HG03565 (cell line): ENCODE measurements at regions not wholly inside any gene's neighbourhood (a gene's known extent, or its start where the extent isn't known, plus 50 kb on each side); places are given as distances from the start of the nearest gene placed in this dataset.
"Not testable (repeated sequence)": the region's sequence is repeated elsewhere in the genome, so short reads cannot be mapped to it uniquely, and the experiment has no call there.

Source experiments
- ATAC-seq: cut with Tn5 transposase; IDR thresholded peaks from one replicate; pipeline ENCODE4 v1.9.1; 2021; ENCODE audit warnings: mild to moderate bottlenecking, moderate library complexity; ENCODE audit not compliant: unreplicated experiment

DNA sequence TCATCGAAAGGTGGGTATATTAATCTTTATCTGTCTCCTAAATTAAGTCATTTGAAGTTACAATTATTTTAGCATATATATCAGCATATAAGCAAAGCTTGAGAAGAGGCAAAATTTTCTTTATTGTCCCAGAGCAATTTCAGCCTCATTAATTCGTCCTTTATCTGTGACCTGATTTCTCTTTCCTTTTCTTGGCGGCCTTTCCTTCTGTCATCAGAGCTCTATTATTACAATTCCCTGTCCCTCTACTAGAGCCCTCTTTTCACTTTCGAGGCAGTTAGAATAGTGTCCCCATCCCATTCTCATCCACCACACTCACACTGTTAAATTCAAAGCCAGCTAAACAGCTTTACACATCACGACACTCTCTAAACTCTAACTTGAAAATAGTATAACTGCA is 1293.2 kb upstream of the FAM98A start:
- ATAC-seq = no peak

DNA sequence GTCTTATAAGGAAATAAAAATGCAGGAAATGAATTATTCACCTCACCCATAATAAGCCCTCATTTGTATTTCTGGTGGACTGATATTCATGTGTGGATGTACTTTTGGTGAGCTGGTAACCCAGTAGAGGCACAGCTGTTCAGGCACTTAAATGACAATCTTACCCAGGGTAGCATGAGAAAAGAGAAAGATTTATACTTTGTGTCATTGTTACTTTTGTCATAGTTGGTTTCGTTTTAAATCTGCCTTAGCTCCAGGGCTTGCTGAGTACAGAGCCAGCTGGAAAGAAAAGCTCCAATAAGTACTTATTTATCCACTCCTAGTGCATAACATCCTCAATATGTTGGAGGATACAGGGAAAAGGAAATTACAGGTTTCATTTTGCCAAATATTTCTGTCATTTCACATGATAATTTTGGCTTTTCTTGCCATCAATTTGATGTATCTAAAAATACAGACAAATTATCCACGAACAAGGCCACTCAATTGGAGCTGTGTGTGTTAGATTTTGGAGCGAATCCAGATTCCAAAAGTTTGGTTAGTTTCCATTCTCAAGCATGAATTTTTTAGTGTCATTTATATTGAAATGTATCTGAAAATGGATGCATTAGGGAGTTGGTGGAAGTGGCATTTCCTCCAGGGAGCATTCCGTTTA is 1276.1 kb upstream of the FAM98A start:
- ATAC-seq = no peak

DNA sequence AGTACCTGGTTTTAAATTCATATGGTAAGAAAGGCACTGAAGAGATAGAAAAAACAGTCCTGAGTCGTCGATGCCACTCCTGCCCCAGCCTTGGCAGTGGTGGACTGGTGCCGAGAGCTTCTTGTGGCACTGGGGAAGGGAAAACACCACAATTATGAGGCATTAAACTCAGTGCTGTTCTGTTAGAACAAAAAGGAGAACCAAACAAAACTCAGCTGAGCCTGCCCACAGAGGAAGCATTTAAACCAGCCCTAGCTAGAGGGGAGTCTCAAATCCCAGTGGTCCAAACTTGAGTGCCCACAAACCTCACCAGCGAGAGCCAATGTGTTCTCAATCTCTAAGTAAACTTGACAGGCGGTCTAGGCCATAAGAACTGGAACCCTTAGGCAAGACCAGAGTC is 1254.5 kb upstream of the FAM98A start:
- no peak for ATAC-seq

DNA sequence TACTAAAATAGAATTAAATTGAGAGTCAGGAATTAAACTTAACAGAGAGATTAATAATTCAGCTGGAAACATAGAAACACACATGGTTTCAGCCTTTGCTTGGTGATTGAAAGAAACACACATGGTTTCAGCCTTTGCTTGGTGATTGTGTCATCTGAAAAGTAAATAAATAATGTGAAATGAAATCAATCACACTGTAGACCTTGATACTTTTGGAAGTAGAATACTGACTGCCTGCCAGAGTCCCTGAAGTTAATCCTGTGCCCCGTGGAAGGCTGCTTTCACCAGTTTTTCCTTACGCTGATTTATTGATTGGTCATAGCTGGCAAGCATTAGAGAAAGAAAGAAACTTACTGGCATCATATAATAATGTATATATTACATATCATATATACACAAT is 1252.7 kb upstream of the FAM98A start:
- ATAC-seq = no peak

DNA sequence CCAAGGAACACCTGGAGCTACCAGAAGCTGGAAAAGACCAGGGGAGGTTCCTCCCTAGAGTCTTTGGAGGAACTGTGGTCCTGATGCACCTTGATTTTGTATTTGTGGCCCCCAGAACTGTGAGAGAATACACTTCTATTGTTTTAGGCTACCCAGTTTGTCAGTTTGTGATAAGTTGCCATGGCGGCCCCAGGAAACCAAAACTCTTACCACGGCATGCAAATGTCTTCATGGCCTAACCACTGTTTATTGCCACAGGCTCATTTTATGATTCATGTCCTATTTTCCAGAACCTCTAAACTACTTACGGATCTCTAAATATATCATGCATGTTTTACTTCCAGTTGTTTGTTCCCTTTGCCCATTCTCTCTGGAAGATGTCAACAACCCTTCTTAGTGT is 1250.7 kb upstream of the FAM98A start:
- ATAC-seq = no peak

DNA sequence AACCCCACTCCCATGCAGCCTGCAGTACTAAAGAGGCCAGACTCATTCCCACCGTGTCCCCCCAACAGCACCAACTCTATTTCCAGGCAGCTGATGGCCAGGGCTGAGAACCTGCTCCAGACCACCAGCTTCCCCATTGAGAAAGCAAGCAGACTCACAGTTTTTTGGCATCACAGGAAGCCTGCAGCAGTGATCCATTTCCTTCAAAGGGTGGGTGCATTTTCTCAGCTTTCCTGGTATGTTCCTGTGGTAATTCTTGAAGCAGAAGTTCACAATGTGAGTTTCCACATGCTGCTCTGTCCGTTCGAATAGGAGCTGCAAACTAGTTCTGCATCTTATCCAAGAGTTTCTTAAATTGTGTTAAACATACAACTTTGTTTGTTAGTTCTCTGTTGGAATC is 1249.6 kb upstream of the FAM98A start:
- no peak for ATAC-seq

DNA sequence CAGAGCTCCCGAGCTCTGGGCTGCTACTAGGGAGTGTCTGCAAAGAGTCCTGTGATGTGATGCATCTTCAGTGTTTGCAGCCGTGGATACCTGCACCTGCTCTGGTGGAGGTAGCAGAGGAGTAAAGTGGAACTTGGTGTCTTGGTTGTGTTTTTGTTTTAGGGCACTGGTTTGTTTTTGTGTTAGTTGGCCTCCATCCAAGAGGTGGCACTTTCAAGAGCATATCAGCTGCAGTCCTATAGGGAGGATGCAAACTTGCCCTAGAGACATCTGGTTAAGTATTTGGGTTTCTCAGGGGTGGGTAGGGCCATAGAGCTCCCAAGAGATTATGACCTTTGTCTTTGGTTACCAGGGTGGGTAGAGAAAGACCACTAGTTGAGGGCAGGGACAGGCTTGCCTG is 1249.0 kb upstream of the FAM98A start:
- no peak for ATAC-seq

DNA sequence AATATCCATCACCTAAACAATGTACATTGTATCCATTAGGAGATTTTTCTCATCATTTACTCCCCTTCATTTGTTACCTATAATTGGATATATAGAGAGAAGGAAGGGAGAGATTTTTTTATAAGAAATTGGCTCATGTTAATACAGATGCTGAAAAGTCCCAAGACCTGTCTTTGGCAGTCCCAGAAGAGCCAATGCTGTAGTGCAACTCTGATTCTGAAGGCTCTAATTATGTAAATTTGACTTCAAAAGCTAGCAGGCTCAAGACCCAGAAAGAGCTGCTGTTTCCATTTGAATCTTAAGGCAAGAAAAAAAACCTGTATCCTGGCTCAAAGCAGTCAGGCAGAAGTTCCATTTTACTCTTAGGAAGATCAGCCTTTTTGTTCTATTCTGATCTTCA is 1245.5 kb upstream of the FAM98A start:
- no peak for ATAC-seq

DNA sequence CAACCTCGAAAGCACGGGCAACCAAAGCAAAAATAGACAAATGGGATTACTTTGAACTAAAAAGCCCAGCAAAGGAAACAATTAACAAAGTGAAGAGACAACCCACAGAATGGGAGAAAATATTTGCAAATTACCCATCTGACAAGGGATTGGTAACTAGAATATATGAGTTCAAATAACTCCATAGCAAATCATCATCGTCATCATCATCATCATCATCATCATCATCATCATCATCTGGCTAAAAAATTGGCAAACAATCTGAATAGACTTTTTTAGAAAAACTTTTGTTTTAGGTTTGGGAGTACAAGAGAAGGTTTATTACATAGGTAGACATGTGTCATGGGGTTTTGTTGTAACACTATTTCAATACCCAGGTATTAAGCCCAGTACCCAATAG is 1239.3 kb upstream of the FAM98A start:
- no peak for ATAC-seq

DNA sequence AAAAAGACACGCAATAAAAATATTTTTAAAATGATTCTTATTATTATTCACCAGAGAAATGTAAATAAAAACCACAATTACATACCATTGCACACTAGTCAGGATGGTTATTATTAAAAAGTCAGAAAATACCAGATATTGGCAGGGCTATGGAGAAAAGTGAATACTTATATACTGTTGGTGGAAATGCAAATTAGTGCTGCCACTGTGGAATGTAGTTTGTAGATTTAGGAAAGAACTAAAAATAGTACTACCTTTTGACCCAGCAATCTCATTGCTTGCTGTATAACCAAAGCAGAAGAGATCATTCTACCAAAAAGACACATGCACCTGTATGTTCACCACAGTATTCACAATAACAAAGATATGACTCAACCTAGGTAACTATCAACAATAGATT is 1237.3 kb upstream of the FAM98A start:
- no peak for ATAC-seq

DNA sequence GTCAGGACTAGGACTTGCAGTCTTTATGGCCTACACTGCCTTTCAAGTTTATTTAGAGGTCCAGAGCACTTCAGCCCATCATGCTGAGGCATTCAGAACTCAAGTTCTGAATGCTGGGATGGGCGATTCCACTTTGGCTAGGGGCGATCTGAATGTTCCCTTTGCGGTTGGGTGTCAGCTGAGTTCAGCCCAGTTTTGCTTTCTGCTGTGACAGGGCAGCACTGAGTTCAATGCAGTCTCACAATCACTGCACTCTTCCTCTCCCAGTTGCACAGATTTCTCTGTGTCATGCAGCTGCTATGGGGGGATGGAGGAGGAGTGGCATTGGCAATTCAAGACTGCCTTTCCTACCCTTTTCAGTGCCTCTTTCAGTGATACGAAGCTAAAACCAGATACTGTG is 1232.0 kb upstream of the FAM98A start:
- ATAC-seq = no peak

DNA sequence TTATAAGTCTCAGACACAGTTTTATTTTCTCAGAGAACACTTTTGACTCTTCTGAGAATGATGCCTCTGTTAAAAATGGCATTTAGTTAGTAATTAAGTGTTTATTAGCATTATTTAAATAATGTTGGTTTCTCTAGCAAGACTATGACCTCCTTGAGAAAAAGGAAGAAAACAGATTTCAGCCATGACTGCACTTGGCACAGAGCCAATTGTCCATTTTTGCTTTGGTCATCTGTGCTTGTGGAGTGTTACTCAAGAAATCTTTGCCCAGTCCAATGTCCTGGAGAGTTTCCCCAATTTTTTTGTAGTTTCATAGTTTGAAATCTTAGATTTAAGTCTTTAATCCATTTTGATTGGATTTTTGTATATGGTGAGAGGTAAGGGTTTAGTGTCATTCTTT is 1229.4 kb upstream of the FAM98A start:
- ATAC-seq = no peak

DNA sequence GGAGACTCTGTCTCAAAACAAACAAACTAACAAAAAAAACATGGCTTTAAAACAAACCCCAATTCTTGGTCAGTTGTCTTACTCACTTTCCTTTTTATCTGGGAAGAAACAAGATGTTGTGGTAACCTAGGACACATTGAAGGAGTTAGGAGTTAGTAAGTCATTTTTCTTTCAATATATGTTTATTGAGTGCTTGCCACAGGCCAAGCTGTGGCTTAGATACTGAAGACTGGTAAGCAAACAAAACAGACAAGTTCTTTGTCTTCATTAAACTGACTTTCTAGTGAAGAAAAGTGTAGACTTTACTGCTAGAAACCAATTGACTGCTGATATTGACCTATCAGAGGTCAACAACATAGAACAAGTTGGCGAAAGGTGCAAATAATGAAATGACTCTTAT is 1228.3 kb upstream of the FAM98A start:
- ATAC-seq = no peak

DNA sequence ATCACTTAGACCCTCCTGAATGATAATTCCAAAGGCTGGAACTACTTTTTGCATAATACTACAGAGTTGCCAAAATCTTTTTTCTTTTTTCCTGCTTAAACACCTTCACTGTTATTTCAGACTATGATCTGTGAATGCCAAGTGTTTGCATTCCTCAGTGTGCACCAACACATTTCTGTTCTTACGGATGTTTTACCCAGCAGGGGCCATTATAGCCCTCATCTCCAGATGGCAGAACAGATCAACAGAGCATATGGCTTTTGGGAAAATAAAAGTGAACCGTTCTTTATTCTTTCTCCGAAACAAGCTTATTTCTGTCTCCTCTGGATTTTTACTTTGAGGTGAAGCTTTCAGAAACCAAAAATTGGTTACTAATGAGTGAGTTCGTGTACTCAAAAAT is 1226.6 kb upstream of the FAM98A start:
- ATAC-seq = no peak

DNA sequence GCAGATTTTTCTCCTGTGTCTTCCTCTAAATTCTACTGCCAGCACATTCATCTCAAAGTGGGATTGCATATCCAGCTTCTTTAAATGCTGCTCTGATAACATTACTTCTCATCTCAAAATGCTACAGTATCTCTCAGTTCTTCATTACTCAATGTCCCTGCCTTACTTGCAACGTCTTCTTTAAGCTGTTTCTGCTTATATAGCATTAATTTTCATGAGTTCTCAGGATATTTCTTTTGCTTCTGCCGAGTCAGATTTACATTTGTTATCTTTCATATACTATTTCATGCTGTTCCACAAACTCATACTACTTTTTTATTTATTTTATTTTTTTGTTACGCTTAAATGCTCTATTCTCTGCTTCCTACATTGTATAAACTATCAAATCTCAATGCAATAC is 1223.5 kb upstream of the FAM98A start:
- ATAC-seq = no peak

DNA sequence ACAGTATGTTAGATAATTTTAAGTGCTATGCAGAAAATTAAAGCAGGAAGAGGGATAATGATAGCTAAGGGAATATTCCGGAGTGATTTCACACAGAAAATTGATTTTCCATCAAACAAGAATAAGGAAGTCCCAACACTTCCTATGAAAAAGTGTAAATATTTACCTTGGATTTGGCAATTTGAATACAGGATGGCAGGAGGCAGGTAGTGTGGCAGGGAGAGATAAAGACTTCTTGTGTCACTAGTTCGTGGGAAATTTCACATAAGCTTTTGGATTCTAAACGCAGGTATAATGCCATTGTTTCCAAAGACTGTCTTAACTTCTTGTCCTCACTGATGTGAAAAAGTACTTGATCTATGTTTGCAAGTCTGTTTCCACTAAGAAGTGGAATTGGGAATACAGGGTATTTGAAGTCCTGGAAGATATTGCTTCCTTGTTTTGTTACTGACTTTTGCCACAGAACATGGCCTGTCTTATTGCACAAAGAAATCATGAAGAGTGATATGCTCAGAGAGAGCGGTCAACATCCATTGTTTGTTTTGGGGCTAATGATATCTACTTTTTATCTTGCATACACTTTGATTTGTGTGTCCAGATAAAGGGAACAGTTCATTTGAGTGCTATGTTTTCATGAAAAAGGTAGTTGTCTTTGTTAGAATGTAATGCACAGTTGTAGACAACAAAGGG is 1216.1 kb upstream of the FAM98A start:
- no peak for ATAC-seq

DNA sequence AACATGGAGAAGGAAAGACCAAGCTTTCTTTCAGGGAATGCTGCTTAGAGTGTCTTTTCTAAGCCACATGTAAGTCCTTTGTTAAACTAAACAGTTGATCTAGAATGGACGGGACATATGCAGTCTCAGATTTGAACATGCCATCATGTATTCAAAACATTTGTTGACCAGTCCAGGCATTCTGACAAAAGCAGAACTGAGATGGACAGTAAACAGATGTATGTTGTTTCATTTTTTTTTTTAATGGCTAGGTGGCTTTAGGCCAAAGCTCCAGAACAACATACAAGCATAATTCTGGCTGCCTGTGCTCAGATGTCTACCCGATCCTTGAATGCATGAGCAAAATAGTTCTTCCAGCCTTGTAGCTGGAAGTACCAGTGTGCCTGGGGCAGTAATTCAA is 1211.4 kb upstream of the FAM98A start:
- ATAC-seq = no peak

DNA sequence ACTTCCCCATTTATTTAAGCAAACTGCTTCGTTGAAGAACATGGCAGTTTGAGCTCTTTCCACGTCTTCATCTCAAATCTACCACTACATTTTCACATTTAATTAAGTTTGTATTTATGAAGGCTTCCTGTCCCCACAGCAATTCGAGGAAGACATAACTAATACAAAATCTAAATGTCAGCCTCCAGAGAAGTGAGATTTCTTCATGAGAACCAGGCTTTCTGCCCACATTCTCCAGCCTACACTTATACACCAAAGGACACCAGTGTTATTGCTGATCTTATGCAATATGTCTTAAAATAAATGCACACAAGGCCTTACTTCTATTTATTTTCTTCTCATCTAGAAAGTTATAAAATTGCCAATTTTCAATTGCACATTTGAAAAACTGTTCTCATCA is 1209.3 kb upstream of the FAM98A start:
- no peak for ATAC-seq

DNA sequence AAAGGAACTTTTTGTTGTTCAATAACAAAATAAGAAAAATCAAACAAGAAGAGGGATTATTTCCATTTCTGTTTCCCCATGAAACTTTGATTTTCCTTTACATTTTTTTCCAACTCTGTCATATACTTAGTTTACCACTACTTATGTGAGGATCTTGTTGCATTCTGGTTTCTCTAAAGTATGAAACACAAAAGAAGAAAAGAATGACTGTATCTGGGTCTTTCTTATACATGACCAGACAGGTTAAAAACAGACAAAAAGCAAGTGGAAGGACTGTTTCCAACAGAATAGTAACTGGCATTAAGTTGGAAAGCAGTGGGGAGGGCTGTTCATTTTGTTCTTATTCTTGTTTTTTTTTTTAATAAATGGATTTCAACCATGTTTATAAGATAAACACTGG is 1207.8 kb upstream of the FAM98A start:
- ATAC-seq = no peak

DNA sequence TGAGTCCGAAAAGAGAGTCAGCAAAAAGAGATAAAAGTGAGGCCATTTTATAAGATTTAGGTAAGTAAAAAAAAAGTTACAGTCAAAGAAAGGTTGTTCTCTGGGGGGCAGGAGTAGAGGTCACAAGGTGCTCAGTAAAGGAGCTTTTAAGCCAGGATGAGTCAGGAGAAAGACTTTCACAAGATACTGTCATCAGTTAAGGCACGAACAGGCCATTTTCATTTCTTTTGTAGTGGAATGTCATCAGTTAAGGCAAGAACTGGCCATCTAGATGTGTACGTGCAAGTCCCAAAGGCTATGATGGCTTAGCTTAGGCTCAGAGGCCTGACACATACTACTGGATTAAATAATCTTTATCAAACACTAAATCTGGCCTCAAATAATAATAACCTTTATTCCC is 1207.3 kb upstream of the FAM98A start:
- ATAC-seq = no peak

DNA sequence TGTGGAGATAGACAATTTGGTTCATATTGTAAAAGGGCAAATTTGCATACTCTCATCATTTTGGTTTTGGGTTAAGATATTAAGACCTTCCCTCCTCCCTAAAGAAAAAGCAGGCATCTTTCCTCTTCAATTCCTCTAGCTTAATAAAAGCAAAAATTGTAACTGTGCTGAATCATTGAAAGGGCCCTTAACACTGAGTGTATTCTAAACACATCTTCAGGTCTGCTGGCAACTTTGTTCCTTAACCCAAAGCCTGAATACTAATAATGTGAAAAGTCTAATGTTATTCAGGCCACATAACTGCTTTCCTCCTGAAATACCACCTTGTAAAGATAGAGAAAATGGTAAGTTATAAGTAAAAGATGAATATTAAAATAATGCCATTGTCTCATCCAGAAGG is 1200.5 kb upstream of the FAM98A start:
- no peak for ATAC-seq

DNA sequence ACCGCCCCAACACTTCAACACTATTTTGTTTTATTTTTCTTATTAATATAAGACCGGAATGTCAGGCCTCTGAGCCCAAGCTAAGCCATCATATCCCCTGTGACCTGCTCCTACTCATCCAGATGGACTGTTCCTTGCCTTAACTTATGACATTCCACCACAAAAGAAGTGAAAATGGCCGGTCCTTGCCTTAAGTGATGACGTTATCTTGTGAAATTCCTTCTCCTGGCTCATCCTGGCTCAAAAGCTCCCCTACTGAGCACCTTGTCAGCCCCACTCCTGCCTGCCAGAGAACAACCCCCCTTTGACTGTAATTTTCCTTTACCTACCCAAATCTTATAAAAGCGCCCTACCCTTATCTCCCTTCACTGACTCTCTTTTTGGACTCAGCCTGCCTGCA is 1196.5 kb upstream of the FAM98A start:
- ATAC-seq = not testable (repeated sequence)

DNA sequence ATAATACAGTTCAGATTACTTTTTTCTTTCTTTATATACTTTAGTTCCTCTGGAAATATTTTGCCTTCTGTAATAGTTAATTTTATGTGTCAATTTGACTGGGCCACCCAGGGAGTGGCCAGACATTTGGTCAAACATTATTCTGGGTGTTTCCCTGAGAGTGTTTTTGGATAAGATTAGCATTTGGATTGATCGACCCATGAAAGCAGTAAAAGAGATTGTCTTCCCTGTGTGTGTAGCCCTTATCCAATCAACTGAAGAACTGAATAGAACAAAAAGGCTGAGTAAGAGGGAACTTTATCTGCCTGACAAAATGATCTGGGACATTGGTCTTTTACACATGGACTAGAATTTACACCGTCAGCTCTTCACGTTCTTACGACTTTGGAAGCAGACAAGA is 1190.1 kb upstream of the FAM98A start:
- ATAC-seq = no peak
